SK-N-SH (cell line): ENCODE measurements at regions not wholly inside any gene's neighbourhood (a gene's known extent, or its start where the extent isn't known, plus 50 kb on each side); places are given as distances from the start of the nearest gene placed in this dataset.

ENCODE experiments used
- CTCF ChIA-PET: fragments of 300-600, 350-600 bp; formaldehyde crosslinking; extraction: SDS; loops from one replicate; lab custom pipeline; 2021; lab: Yijun Ruan, JAX
- POLR2A ChIA-PET: fragments of 350-600 bp; sonication (Branson Sonifier 250); formaldehyde crosslinking; extraction: SDS; loops from one replicate; lab custom pipeline; 2020; ENCODE audit warnings: antibody characterized with exemption, inconsistent platforms; lab: Yijun Ruan, JAX
- DNase-seq: peaks from one replicate; pipeline ENCODE4 v3.0.0; 2012
- H2AFZ ChIP-seq: fragments of 200-600 bp; sonication (generic); 2 replicates; pipeline ENCODE4 v1.8.1; 2016; ENCODE audit warnings: antibody characterized with exemption, mild to moderate bottlenecking, low read depth
- H3F3A ChIP-seq: fragments of 200-600 bp; sonication (generic); replicated peaks from 2 replicates; pipeline ENCODE3; 2016; ENCODE audit warnings: antibody characterized with exemption, mild to moderate bottlenecking; ENCODE audit not compliant: insufficient read depth
- H3K27ac ChIP-seq, 2 experiments: fragments of 200-500 bp in 1 of 2; fragments of 200-600 bp in 1 of 2; sonication (Bioruptor generic) in 1 of 2; sonication (generic), shearing (Covaris generic) in 1 of 2; 2 replicates each; pipeline versions ENCODE4 v1.5.1 to v1.6.1; 2014 to 2016; ENCODE audit warnings: low read depth in 2 of 2, inconsistent platforms in 1 of 2, low read length in 1 of 2, mild to moderate bottlenecking in 1 of 2, mixed read lengths in 1 of 2
- H3K27me3 ChIP-seq: fragments of 200-600 bp; sonication (generic), shearing (Covaris generic); 2 replicates; pipeline ENCODE4 v1.6.1; 2016; ENCODE audit warnings: mixed run types; ENCODE audit not compliant: insufficient read depth
- H3K36me3 ChIP-seq, 2 experiments: fragments of 200-500 bp in 1 of 2; fragments of 200-600 bp in 1 of 2; sonication (Bioruptor generic) in 1 of 2; sonication (generic) in 1 of 2; replicated peaks in 1 of 2; 2 replicates each; pipeline versions ENCODE3 to v1.5.1; 2014 to 2016; ENCODE audit warnings: low read length in 1 of 2, mild to moderate bottlenecking in 1 of 2; ENCODE audit not compliant: insufficient read depth in 2 of 2, control insufficient read depth in 1 of 2
- H3K4me1 ChIP-seq, 2 experiments: fragments of 200-500 bp in 1 of 2; fragments of 200-600 bp in 1 of 2; sonication (Bioruptor generic) in 1 of 2; sonication (generic), shearing (Covaris generic) in 1 of 2; 2 replicates each; pipeline versions ENCODE4 v1.5.1 to v1.6.1; 2014 to 2016; ENCODE audit warnings: low read depth in 1 of 2, low read length in 1 of 2, mixed run types in 1 of 2; ENCODE audit not compliant: insufficient read depth in 2 of 2, control insufficient read depth in 1 of 2
- H3K4me2 ChIP-seq: fragments of 200-600 bp; sonication (generic), shearing (Covaris generic); 2 replicates; pipeline ENCODE4 v1.6.1; 2017; ENCODE audit warnings: mixed run types
- H3K4me3 ChIP-seq, 2 experiments: fragments of 200-500 bp in 1 of 2; fragments of 200-600 bp in 1 of 2; sonication (Bioruptor generic) in 1 of 2; sonication (generic), shearing (Covaris generic) in 1 of 2; 2 replicates each; pipeline versions ENCODE4 v1.5.1 to v1.8.1; 2014 to 2016; ENCODE audit warnings: low read depth in 2 of 2, inconsistent platforms in 1 of 2, low read length in 1 of 2, mild to moderate bottlenecking in 1 of 2, mixed read lengths in 1 of 2, moderate library complexity in 1 of 2
- H3K79me2 ChIP-seq: fragments of 200-600 bp; sonication (generic); 2 replicates; pipeline ENCODE4 v1.8.1; 2017; ENCODE audit warnings: mild to moderate bottlenecking; ENCODE audit not compliant: insufficient read depth
- H3K9ac ChIP-seq: fragments of 200-600 bp; sonication (generic); 2 replicates; pipeline ENCODE4 v1.6.1; 2017; ENCODE audit warnings: mixed run types
- H3K9me2 ChIP-seq: fragments of 200-600 bp; sonication (generic); 2 replicates; pipeline ENCODE4 v1.6.1; 2017; ENCODE audit warnings: mixed run types
- H3K9me3 ChIP-seq: fragments of 200-600 bp; sonication (generic); 2 replicates; pipeline ENCODE4 v1.6.1; 2017; ENCODE audit warnings: mixed run types, mild to moderate bottlenecking, moderate library complexity
- H4K20me1 ChIP-seq: fragments of 200-600 bp; sonication (generic); 2 replicates; pipeline ENCODE4 v1.6.1; 2017; ENCODE audit warnings: mild to moderate bottlenecking, mixed run types; ENCODE audit not compliant: insufficient read depth
- EP300 ChIP-seq, 2 experiments: IDR thresholded peaks; 2 replicates each; pipeline versions ENCODE4 v1.4.0 to v1.6.1; 2012; ENCODE audit warnings: borderline replicate concordance in 1 of 2, low read depth in 1 of 2, low read length in 1 of 2
- EZH2phosphoT487 ChIP-seq: fragments of 200-600 bp; sonication (generic); IDR thresholded peaks from 2 replicates; pipeline ENCODE4 v1.6.1; 2017; ENCODE audit warnings: low read depth, mixed run types, mild to moderate bottlenecking, antibody characterized with exemption, moderate library complexity, borderline replicate concordance
- FOSL2 ChIP-seq: IDR thresholded peaks from 2 replicates; pipeline ENCODE4 v1.4.0; 2012; ENCODE audit warnings: low read depth, mild to moderate bottlenecking, moderate library complexity, borderline replicate concordance
- NFIC ChIP-seq: IDR thresholded peaks from 2 replicates; pipeline ENCODE4 v1.4.0; 2012; ENCODE audit warnings: borderline replicate concordance
- POLR2AphosphoS5 ChIP-seq: IDR thresholded peaks from 2 replicates; pipeline ENCODE4 v1.6.1; 2012; ENCODE audit warnings: low read depth, low read length
- RCOR1 ChIP-seq: fragments of 150-350 bp; IDR thresholded peaks from 2 replicates; pipeline ENCODE4 v1.6.1; 2017; ENCODE audit warnings: antibody characterized with exemption, low read length
- SMC3 ChIP-seq: IDR thresholded peaks from 2 replicates; pipeline ENCODE4 v1.6.1; 2012; ENCODE audit warnings: low read depth, low read length, improper control_type of control experiment
- TEAD4 ChIP-seq: IDR thresholded peaks from 2 replicates; pipeline ENCODE4 v1.4.0; 2012; ENCODE audit warnings: mild to moderate bottlenecking, borderline replicate concordance; ENCODE audit not compliant: insufficient read depth
- USF2 ChIP-seq: fragments of 150-350 bp; IDR thresholded peaks from 2 replicates; pipeline ENCODE4 v1.6.1; 2017; ENCODE audit warnings: antibody characterized with exemption, low read length, low read depth, borderline replicate concordance
- WGBS: methylation state at CpG from one replicate; pipeline ENCODE4 v1.1.6; 2017; ENCODE audit warnings: low lambda C conversion rate; 5-methylcytosine and 5-hydroxymethylcytosine counted together
- TF ChIP-seq, protein P1 (sequence below): fragments of 150-350 bp; IDR thresholded peaks from 2 replicates; pipeline ENCODE4 v1.6.1; 2016; ENCODE audit warnings: mild to moderate bottlenecking, low read depth, low read length
- TF ChIP-seq, protein P2 (sequence below): IDR thresholded peaks from 2 replicates; pipeline ENCODE4; 2012
- TF ChIP-seq, protein P3 (sequence below): IDR thresholded peaks from 2 replicates; pipeline ENCODE4 v1.4.0; 2012; ENCODE audit warnings: low read depth, borderline replicate concordance

- TF ChIP-seq EZH2phosphoT487 (no peak), POLR2AphosphoS5 (no peak), SMC3 (no peak), TEAD4 (no peak), RCOR1 (no peak), EP300 (IDR thresholded peaks at IDR 0.05; ENCODE audit: borderline replicate concordance in 1 of 2, low read depth in 1 of 2, low read length in 1 of 2) (no peak), NFIC (no peak), USF2 (no peak), FOSL2 (no peak)
- TF ChIP-seq, protein P1, sequence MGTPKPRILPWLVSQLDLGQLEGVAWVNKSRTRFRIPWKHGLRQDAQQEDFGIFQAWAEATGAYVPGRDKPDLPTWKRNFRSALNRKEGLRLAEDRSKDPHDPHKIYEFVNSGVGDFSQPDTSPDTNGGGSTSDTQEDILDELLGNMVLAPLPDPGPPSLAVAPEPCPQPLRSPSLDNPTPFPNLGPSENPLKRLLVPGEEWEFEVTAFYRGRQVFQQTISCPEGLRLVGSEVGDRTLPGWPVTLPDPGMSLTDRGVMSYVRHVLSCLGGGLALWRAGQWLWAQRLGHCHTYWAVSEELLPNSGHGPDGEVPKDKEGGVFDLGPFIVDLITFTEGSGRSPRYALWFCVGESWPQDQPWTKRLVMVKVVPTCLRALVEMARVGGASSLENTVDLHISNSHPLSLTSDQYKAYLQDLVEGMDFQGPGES: no peak
- TF ChIP-seq, protein P2, sequence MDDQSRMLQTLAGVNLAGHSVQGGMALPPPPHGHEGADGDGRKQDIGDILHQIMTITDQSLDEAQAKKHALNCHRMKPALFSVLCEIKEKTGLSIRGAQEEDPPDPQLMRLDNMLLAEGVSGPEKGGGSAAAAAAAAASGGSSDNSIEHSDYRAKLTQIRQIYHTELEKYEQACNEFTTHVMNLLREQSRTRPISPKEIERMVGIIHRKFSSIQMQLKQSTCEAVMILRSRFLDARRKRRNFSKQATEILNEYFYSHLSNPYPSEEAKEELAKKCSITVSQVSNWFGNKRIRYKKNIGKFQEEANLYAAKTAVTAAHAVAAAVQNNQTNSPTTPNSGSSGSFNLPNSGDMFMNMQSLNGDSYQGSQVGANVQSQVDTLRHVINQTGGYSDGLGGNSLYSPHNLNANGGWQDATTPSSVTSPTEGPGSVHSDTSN: no peak
- TF ChIP-seq, protein P3, sequence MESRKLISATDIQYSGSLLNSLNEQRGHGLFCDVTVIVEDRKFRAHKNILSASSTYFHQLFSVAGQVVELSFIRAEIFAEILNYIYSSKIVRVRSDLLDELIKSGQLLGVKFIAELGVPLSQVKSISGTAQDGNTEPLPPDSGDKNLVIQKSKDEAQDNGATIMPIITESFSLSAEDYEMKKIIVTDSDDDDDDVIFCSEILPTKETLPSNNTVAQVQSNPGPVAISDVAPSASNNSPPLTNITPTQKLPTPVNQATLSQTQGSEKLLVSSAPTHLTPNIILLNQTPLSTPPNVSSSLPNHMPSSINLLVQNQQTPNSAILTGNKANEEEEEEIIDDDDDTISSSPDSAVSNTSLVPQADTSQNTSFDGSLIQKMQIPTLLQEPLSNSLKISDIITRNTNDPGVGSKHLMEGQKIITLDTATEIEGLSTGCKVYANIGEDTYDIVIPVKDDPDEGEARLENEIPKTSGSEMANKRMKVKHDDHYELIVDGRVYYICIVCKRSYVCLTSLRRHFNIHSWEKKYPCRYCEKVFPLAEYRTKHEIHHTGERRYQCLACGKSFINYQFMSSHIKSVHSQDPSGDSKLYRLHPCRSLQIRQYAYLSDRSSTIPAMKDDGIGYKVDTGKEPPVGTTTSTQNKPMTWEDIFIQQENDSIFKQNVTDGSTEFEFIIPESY: no peak
- ChIA-PET CTCF (no interaction called here), POLR2A (no interaction called here)
- H3K36me3 ChIP-seq: no peaks in the 10 kb centered on the region
- H3K4me2 ChIP-seq: no peak overlapping the region
- no peaks in the 10 kb centered on the region for H4K20me1 ChIP-seq
- no peak overlapping the region for H2AFZ ChIP-seq
- no peak overlapping the region for H3K4me3 ChIP-seq
- no peaks in the 10 kb centered on the region for H3K9me2 ChIP-seq
- DNase-seq: no peak
- no peaks in the 10 kb centered on the region for H3K79me2 ChIP-seq
- peaks cover 4% of the 10 kb centered on the region for H3K9me3 ChIP-seq
- H3K9ac ChIP-seq: no peak overlapping the region
- no peak overlapping the region for H3K27ac ChIP-seq
- H3F3A ChIP-seq: no peaks in the 10 kb centered on the region
- WGBS: 51% methylated on average over 12 of the region's 12 CpGs
- no peaks in the 10 kb centered on the region for H3K4me1 ChIP-seq
- H3K27me3 ChIP-seq: no peaks in the 10 kb centered on the region
These were observed 915.4 kb downstream of the DCDC2C start for GRCh38 chr2:4618630-4619228.
